ENCODE measurements at regions not wholly inside any gene's neighbourhood (a gene's known extent, or its start where the extent isn't known, plus 50 kb on each side); places are given as distances from the start of the nearest gene placed in this dataset.

DNA sequence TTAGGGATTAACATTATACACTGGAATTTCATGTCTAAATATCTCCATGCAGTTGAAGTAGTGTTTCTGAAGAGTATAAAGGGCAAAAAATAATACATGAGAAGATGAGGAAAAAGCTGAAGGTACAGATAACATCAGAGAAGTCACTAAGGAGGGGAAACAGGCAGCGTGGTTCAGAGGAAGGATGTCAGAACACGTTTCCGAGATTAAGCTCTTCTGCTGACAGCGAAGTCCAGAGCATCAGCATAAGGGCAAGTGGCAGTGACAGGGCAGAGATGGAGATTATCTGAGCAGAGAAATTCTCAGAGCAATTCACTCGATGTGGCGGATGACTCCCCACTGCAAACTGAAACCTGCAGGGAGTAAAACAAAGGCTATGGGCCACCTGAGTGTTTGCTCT, 443.2 kb upstream of the FRG1 start:
- Mint-ChIP-seq H3K9me3 (peaks cover 0 to 6% (median 4%) of the 10 kb centered on the region in 3 donors), H3K4me3 (no peak overlapping the region), H3K36me3 (no peaks in the 10 kb centered on the region), H3K4me1 (no peaks in the 10 kb centered on the region), H3K27ac (no peak overlapping the region), H3K27me3 (no peaks in the 10 kb centered on the region)
- no peaks in the 10 kb centered on the region for H3K36me3 ChIP-seq (ENCODE audit: control insufficient read depth in 2 of 2, extremely low read depth in 1 of 2, insufficient read depth in 1 of 2, low read length in 1 of 2)
- no peak for DNase-seq
- no peaks in the 10 kb centered on the region for H3K27me3 ChIP-seq (replicated peaks in 1 of 2; ENCODE audit: control insufficient read depth in 2 of 2, extremely low read depth in 1 of 2, insufficient read depth in 2 of 2, low read length in 1 of 2)
- 15% methylated on average over 5 of the region's 6 CpGs for WGBS (ENCODE audit: insufficient coverage)
- H3K4me3 ChIP-seq (ENCODE audit: control insufficient read depth in 1 of 2, extremely low read depth in 1 of 2, low read length in 1 of 2): no peak overlapping the region
- no peaks in the 10 kb centered on the region for H3K4me1 ChIP-seq (ENCODE audit: control insufficient read depth in 1 of 2, extremely low read depth in 1 of 2, insufficient read depth in 2 of 2, low read length in 2 of 2)
- CTCF ChIA-PET: no interaction called here
- no peak overlapping the region for H3K27ac ChIP-seq (ENCODE audit: low read length)
- ATAC-seq (replicated peaks in 1 of 4): no peak
- POLR2A ChIA-PET: no interaction called here
- no peaks in the 10 kb centered on the region for H3K9me3 ChIP-seq

GRCh38 chr4:189497996-189498395, 442.7 kb upstream of the FRG1 start:
- Mint-ChIP-seq H3K4me3 (no peak overlapping the region), H3K4me1 (no peaks in the 10 kb centered on the region), H3K27me3 (no peaks in the 10 kb centered on the region), H3K9me3 (peaks cover 0 to 4% (median 1%) of the 10 kb centered on the region in 3 donors), H3K27ac (no peak overlapping the region), H3K36me3 (no peaks in the 10 kb centered on the region)
- DNase-seq (no peak), ATAC-seq (replicated peaks in 1 of 4) (no peak)
- Histone ChIP-seq H3K4me1 (ENCODE audit: control insufficient read depth in 1 of 2, extremely low read depth in 1 of 2, insufficient read depth in 2 of 2, low read length in 2 of 2) (no peaks in the 10 kb centered on the region), H3K27ac (ENCODE audit: low read length) (no peak overlapping the region), H3K4me3 (ENCODE audit: control insufficient read depth in 1 of 2, extremely low read depth in 1 of 2, low read length in 1 of 2) (no peak overlapping the region), H3K27me3 (replicated peaks in 1 of 2; ENCODE audit: control insufficient read depth in 2 of 2, extremely low read depth in 1 of 2, insufficient read depth in 2 of 2, low read length in 1 of 2) (no peaks in the 10 kb centered on the region), H3K36me3 (ENCODE audit: control insufficient read depth in 2 of 2, extremely low read depth in 1 of 2, insufficient read depth in 1 of 2, low read length in 1 of 2) (no peaks in the 10 kb centered on the region), H3K9me3 (no peaks in the 10 kb centered on the region)
- CTCF ChIA-PET: no interaction called here
- WGBS (ENCODE audit: insufficient coverage): 91% methylated on average over 10 of the region's 10 CpGs
- POLR2A ChIA-PET: no interaction called here

- Mint-ChIP-seq H3K27me3 (no peaks in the 10 kb centered on the region), H3K4me3 (no peak overlapping the region), H3K4me1 (no peaks in the 10 kb centered on the region), H3K9me3 (peaks cover 0 to 4% (median 0%) of the 10 kb centered on the region in 3 donors), H3K27ac (no peak overlapping the region), H3K36me3 (no peaks in the 10 kb centered on the region)
- H3K9me3 ChIP-seq: no peaks in the 10 kb centered on the region
- ATAC-seq (replicated peaks in 1 of 4): no peak
- ChIA-PET CTCF (no interaction called here), POLR2A (no interaction called here)
- no peaks in the 10 kb centered on the region for H3K4me1 ChIP-seq (ENCODE audit: control insufficient read depth in 1 of 2, extremely low read depth in 1 of 2, insufficient read depth in 2 of 2, low read length in 2 of 2)
- no peak for DNase-seq
- H3K36me3 ChIP-seq (ENCODE audit: control insufficient read depth in 2 of 2, extremely low read depth in 1 of 2, insufficient read depth in 1 of 2, low read length in 1 of 2): no peaks in the 10 kb centered on the region
- WGBS (ENCODE audit: insufficient coverage): 78% methylated on average over 6 of the region's 8 CpGs
- no peaks in the 10 kb centered on the region for H3K27me3 ChIP-seq (replicated peaks in 1 of 2; ENCODE audit: control insufficient read depth in 2 of 2, extremely low read depth in 1 of 2, insufficient read depth in 2 of 2, low read length in 1 of 2)
- no peak overlapping the region for H3K27ac ChIP-seq (ENCODE audit: low read length)
- no peak overlapping the region for H3K4me3 ChIP-seq (ENCODE audit: control insufficient read depth in 1 of 2, extremely low read depth in 1 of 2, low read length in 1 of 2)
Observed at GRCh38 chr4:189498457-189498856, 442.2 kb upstream of the FRG1 start.

- Histone ChIP-seq H3K9me3 (no peaks in the 10 kb centered on the region), H3K4me3 (ENCODE audit: control insufficient read depth in 1 of 2, extremely low read depth in 1 of 2, low read length in 1 of 2) (no peak overlapping the region), H3K36me3 (ENCODE audit: control insufficient read depth in 2 of 2, extremely low read depth in 1 of 2, insufficient read depth in 1 of 2, low read length in 1 of 2) (no peaks in the 10 kb centered on the region), H3K4me1 (ENCODE audit: control insufficient read depth in 1 of 2, extremely low read depth in 1 of 2, insufficient read depth in 2 of 2, low read length in 2 of 2) (no peaks in the 10 kb centered on the region), H3K27me3 (replicated peaks in 1 of 2; ENCODE audit: control insufficient read depth in 2 of 2, extremely low read depth in 1 of 2, insufficient read depth in 2 of 2, low read length in 1 of 2) (no peaks in the 10 kb centered on the region), H3K27ac (ENCODE audit: low read length) (no peak overlapping the region)
- Mint-ChIP-seq H3K27me3 (no peaks in the 10 kb centered on the region), H3K4me3 (no peak overlapping the region), H3K4me1 (no peaks in the 10 kb centered on the region), H3K27ac (no peak overlapping the region), H3K9me3 (peaks cover 0 to 4% (median 0%) of the 10 kb centered on the region in 3 donors), H3K36me3 (no peaks in the 10 kb centered on the region)
- ATAC-seq (replicated peaks in 1 of 4) (no peak), DNase-seq (no peak)
- 89% methylated on average over 6 of the region's 7 CpGs for WGBS (ENCODE audit: insufficient coverage)
- POLR2A ChIA-PET: no interaction called here
- CTCF ChIA-PET: no interaction called here
Observed at GRCh38 chr4:189499696-189500095, 441.0 kb upstream of the FRG1 start.

- Mint-ChIP-seq H3K36me3 (no peaks in the 10 kb centered on the region), H3K9me3 (peaks cover 4 to 10% (median 5%) of the 10 kb centered on the region in 3 donors), H3K4me3 (no peak overlapping the region), H3K27ac (no peak overlapping the region), H3K27me3 (no peaks in the 10 kb centered on the region), H3K4me1 (no peaks in the 10 kb centered on the region)
- no peaks in the 10 kb centered on the region for H3K9me3 ChIP-seq
- no peaks in the 10 kb centered on the region for H3K27me3 ChIP-seq (replicated peaks in 1 of 2; ENCODE audit: control insufficient read depth in 2 of 2, extremely low read depth in 1 of 2, insufficient read depth in 2 of 2, low read length in 1 of 2)
- H3K4me3 ChIP-seq (ENCODE audit: control insufficient read depth in 1 of 2, extremely low read depth in 1 of 2, low read length in 1 of 2): no peak overlapping the region
- H3K27ac ChIP-seq (ENCODE audit: low read length): no peak overlapping the region
- ATAC-seq (replicated peaks in 1 of 4): no peak
- ChIA-PET POLR2A (no interaction called here), CTCF (no interaction called here)
- DNase-seq: no peak
- no peaks in the 10 kb centered on the region for H3K4me1 ChIP-seq (ENCODE audit: control insufficient read depth in 1 of 2, extremely low read depth in 1 of 2, insufficient read depth in 2 of 2, low read length in 2 of 2)
- no peaks in the 10 kb centered on the region for H3K36me3 ChIP-seq (ENCODE audit: control insufficient read depth in 2 of 2, extremely low read depth in 1 of 2, insufficient read depth in 1 of 2, low read length in 1 of 2)
- no CpG with 5 or more reads among the region's 5 CpGs for WGBS (ENCODE audit: insufficient coverage)
Observed at GRCh38 chr4:189500970-189501369, 439.7 kb upstream of the FRG1 start.

DNA sequence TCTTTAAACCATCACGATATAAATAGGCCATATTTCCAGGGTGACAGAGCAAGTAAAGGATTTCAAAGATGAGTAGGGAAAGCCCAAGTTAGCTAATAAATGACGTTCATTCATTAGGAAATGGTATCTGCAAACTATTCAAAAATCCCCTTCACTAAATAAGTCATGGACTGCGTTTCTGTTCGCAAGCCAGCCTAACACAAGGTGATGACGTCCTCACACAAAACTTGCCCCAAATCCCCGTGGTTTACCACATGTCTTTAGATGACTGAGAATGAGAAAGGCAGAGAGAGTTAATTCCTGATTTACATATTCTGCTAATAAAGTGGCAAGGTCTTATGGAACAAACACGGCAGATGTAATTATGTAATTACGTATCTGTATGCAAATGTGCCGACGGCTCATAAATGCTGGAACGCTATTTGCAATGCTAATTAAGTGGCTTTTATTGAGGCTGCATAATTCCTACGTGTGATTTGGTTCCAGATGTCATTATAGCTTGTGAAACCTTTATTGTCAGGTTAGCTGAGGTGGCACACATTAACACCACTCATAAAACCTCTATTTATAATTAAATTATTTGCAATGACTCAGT, 437.7 kb upstream of the FRG1 start:
- WGBS (ENCODE audit: insufficient coverage): 80% methylated on average over 1 of the region's 12 CpGs
- no peaks in the 10 kb centered on the region for H3K4me1 ChIP-seq (ENCODE audit: control insufficient read depth in 1 of 2, extremely low read depth in 1 of 2, insufficient read depth in 2 of 2, low read length in 2 of 2)
- H3K27ac Mint-ChIP-seq: no peak overlapping the region
- no peaks in the 10 kb centered on the region for H3K36me3 ChIP-seq (ENCODE audit: control insufficient read depth in 2 of 2, extremely low read depth in 1 of 2, insufficient read depth in 1 of 2, low read length in 1 of 2)
- POLR2A ChIA-PET: no interaction called here
- no peaks in the 10 kb centered on the region for H3K27me3 Mint-ChIP-seq
- no peak overlapping the region for H3K4me3 Mint-ChIP-seq
- ATAC-seq (replicated peaks in 1 of 4) (no peak), DNase-seq (no peak)
- no peak overlapping the region for H3K4me3 ChIP-seq (ENCODE audit: control insufficient read depth in 1 of 2, extremely low read depth in 1 of 2, low read length in 1 of 2)
- H3K4me1 Mint-ChIP-seq: no peaks in the 10 kb centered on the region
- CTCF ChIA-PET: no interaction called here
- no peak overlapping the region for H3K27ac ChIP-seq (ENCODE audit: low read length)
- H3K9me3 ChIP-seq: no peaks in the 10 kb centered on the region
- H3K27me3 ChIP-seq (replicated peaks in 1 of 2; ENCODE audit: control insufficient read depth in 2 of 2, extremely low read depth in 1 of 2, insufficient read depth in 2 of 2, low read length in 1 of 2): no peaks in the 10 kb centered on the region
- peaks cover 4 to 10% (median 5%) of the 10 kb centered on the region in 3 donors for H3K9me3 Mint-ChIP-seq
- no peaks in the 10 kb centered on the region for H3K36me3 Mint-ChIP-seq

GRCh38 chr4:189504220-189504619, 436.5 kb upstream of the FRG1 start:
- no peaks in the 10 kb centered on the region for H3K36me3 Mint-ChIP-seq
- Histone ChIP-seq H3K27ac (ENCODE audit: low read length) (no peak overlapping the region), H3K36me3 (ENCODE audit: control insufficient read depth in 2 of 2, extremely low read depth in 1 of 2, insufficient read depth in 1 of 2, low read length in 1 of 2) (no peaks in the 10 kb centered on the region), H3K4me1 (ENCODE audit: control insufficient read depth in 1 of 2, extremely low read depth in 1 of 2, insufficient read depth in 2 of 2, low read length in 2 of 2) (no peaks in the 10 kb centered on the region), H3K9me3 (no peaks in the 10 kb centered on the region), H3K27me3 (replicated peaks in 1 of 2; ENCODE audit: control insufficient read depth in 2 of 2, extremely low read depth in 1 of 2, insufficient read depth in 2 of 2, low read length in 1 of 2) (no peaks in the 10 kb centered on the region), H3K4me3 (ENCODE audit: control insufficient read depth in 1 of 2, extremely low read depth in 1 of 2, low read length in 1 of 2) (no peak overlapping the region)
- CTCF ChIA-PET: no interaction called here
- H3K4me3 Mint-ChIP-seq: no peak overlapping the region
- H3K27me3 Mint-ChIP-seq: no peaks in the 10 kb centered on the region
- ATAC-seq (replicated peaks in 1 of 4): no peak
- WGBS (ENCODE audit: insufficient coverage): 29% methylated on average over 1 of the region's 2 CpGs
- no peak overlapping the region for H3K27ac Mint-ChIP-seq
- DNase-seq: no peak
- no peaks in the 10 kb centered on the region for H3K4me1 Mint-ChIP-seq
- POLR2A ChIA-PET: no interaction called here
- H3K9me3 Mint-ChIP-seq: peaks cover 5 to 10% (median 7%) of the 10 kb centered on the region in 3 donors

All from T-cell (primary cell).